Spleen (tissue), 7 donors: ENCODE measurements at regions not wholly inside any gene's neighbourhood (a gene's known extent, or its start where the extent isn't known, plus 50 kb on each side); places are given as distances from the start of the nearest gene placed in this dataset.

ENCODE experiments used
- CTCF ChIP-seq, 11 experiments: fragments of 200-600 bp in 7 of 11; fragments of 450-650 bp in 4 of 11; sonication (generic) in 4 of 11; IDR thresholded peaks in 8 of 11; conservative IDR thresholded peaks in 3 of 11; 1 replicate in 7 of 11; 2 replicates in 4 of 11; pipeline versions ENCODE4 v1.4.0 to v1.8.0; 2016 to 2021; ENCODE audit warnings: antibody characterized with exemption in 11 of 11, inconsistent platforms in 4 of 11, mild to moderate bottlenecking in 1 of 11
- POLR2AphosphoS5 ChIP-seq, 3 donors: sonication (generic); formaldehyde crosslinking; IDR thresholded peaks; one replicate each; pipeline ENCODE4 v1.5.1; 2017; ENCODE audit warnings: antibody characterized with exemption in 3 of 3
- donor health status: DM: no; HTN: no; CAD: no; lungs with moderate emphysema.
- donor health status: DM: no; HTN: no; CAD: no.
- donor health status: DM: no; HTN: no; CAD: no.

- no peak for TF ChIP-seq POLR2AphosphoS5 (IDR thresholded peaks at IDR 0.05)
- TF ChIP-seq CTCF (IDR thresholded peaks at IDR 0.05 in 8 of 11, conservative IDR thresholded peaks at IDR 0.05 in 3 of 11): no peak
Observed at GRCh38 chr13:21911646-21912298, 240.9 kb downstream of the FGF9 start.
